ENCODE measurements at regions not wholly inside any gene's neighbourhood (a gene's known extent, or its start where the extent isn't known, plus 50 kb on each side); places are given as distances from the start of the nearest gene placed in this dataset.

DNA sequence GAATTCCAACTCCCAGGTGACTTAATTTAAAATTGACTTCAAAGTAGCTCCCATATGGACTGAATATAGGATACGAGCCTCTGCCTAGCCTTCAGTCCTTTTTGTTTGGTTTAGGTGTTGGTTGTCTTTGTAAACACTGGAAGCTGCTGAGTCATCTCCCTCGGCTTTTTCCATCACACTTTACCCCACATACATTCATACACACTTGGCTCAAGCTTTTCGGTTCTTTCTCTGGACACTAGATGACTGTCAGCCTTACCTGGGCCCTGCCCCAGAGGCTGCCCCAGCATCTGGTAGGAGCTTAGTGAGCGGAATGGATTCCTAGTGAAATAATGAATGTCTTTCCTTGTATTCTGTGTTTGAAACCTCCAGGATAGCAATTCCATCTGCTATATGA lies 201.5 kb upstream of the IL12A start:
- H2AFZ ChIP-seq (ENCODE audit: low read depth, low read length, severe bottlenecking), result no peak overlapping the region
- no peak overlapping the region for H3K4me2 ChIP-seq (ENCODE audit: low read depth, low read length, poor library complexity, severe bottlenecking)
- H3K27ac ChIP-seq (ENCODE audit: low read depth, low read length), result no peak overlapping the region
- H3K27me3 ChIP-seq (ENCODE audit: low read length), result no peaks in the 10 kb centered on the region
- no peaks in the 10 kb centered on the region for H3K9me2 ChIP-seq (replicated peaks; ENCODE audit: insufficient read depth, low read length)
- H3K9me3 ChIP-seq (ENCODE audit: insufficient read depth, low read length), result no peaks in the 10 kb centered on the region
- no peaks in the 10 kb centered on the region for H4K20me1 ChIP-seq (ENCODE audit: low read depth, low read length)
- TF ChIP-seq CTCF (IDR thresholded peaks at IDR 0.05; ENCODE audit: insufficient read depth, low read length, poor library complexity, severe bottlenecking) (no peak), EZH2phosphoT487 (conservative IDR thresholded peaks at IDR 0.05; ENCODE audit: low read length) (no peak)
- no peak overlapping the region for H3K9ac ChIP-seq (ENCODE audit: low read length)
- no peaks in the 10 kb centered on the region for H3K36me3 ChIP-seq (ENCODE audit: low read length)
- H3F3A ChIP-seq (ENCODE audit: insufficient read depth), result no peaks in the 10 kb centered on the region
- H3K79me2 ChIP-seq (ENCODE audit: insufficient read depth, low read length), result no peaks in the 10 kb centered on the region
- H3K4me3 ChIP-seq (ENCODE audit: insufficient read depth, low read length, poor library complexity, severe bottlenecking), result no peak overlapping the region

- Histone ChIP-seq H3F3A (ENCODE audit: insufficient read depth) (no peaks in the 10 kb centered on the region), H4K20me1 (ENCODE audit: low read depth, low read length) (no peaks in the 10 kb centered on the region), H3K79me2 (ENCODE audit: insufficient read depth, low read length) (no peaks in the 10 kb centered on the region), H3K27ac (ENCODE audit: low read depth, low read length) (no peak overlapping the region), H3K4me3 (ENCODE audit: insufficient read depth, low read length, poor library complexity, severe bottlenecking) (no peak overlapping the region), H3K9me3 (ENCODE audit: insufficient read depth, low read length) (no peaks in the 10 kb centered on the region), H3K9ac (ENCODE audit: low read length) (no peak overlapping the region), H3K4me2 (ENCODE audit: low read depth, low read length, poor library complexity, severe bottlenecking) (no peak overlapping the region), H3K27me3 (ENCODE audit: low read length) (no peaks in the 10 kb centered on the region), H3K9me2 (replicated peaks; ENCODE audit: insufficient read depth, low read length) (no peaks in the 10 kb centered on the region), H2AFZ (ENCODE audit: low read depth, low read length, severe bottlenecking) (no peak overlapping the region), H3K36me3 (ENCODE audit: low read length) (no peaks in the 10 kb centered on the region)
- no peak for TF ChIP-seq CTCF (IDR thresholded peaks at IDR 0.05; ENCODE audit: insufficient read depth, low read length, poor library complexity, severe bottlenecking)
Measured at GRCh38 chr3:159787794-159788205, 200.8 kb upstream of the IL12A start.

GRCh38 chr3:159788291-159788690 lies 200.3 kb upstream of the IL12A start:
- Histone ChIP-seq H3K36me3 (ENCODE audit: low read length) (no peaks in the 10 kb centered on the region), H3K4me2 (ENCODE audit: low read depth, low read length, poor library complexity, severe bottlenecking) (no peak overlapping the region), H2AFZ (ENCODE audit: low read depth, low read length, severe bottlenecking) (no peak overlapping the region), H4K20me1 (ENCODE audit: low read depth, low read length) (no peaks in the 10 kb centered on the region), H3K27ac (ENCODE audit: low read depth, low read length) (no peak overlapping the region), H3F3A (ENCODE audit: insufficient read depth) (no peaks in the 10 kb centered on the region), H3K79me2 (ENCODE audit: insufficient read depth, low read length) (no peaks in the 10 kb centered on the region), H3K9me2 (replicated peaks; ENCODE audit: insufficient read depth, low read length) (no peaks in the 10 kb centered on the region), H3K4me3 (ENCODE audit: insufficient read depth, low read length, poor library complexity, severe bottlenecking) (no peak overlapping the region), H3K27me3 (ENCODE audit: low read length) (no peaks in the 10 kb centered on the region), H3K9me3 (ENCODE audit: insufficient read depth, low read length) (no peaks in the 10 kb centered on the region), H3K9ac (ENCODE audit: low read length) (no peak overlapping the region)
- no peak for TF ChIP-seq CTCF (IDR thresholded peaks at IDR 0.05; ENCODE audit: insufficient read depth, low read length, poor library complexity, severe bottlenecking)
- TF ChIP-seq EZH2phosphoT487 (conservative IDR thresholded peaks at IDR 0.05; ENCODE audit: low read length), result no peak

DNA sequence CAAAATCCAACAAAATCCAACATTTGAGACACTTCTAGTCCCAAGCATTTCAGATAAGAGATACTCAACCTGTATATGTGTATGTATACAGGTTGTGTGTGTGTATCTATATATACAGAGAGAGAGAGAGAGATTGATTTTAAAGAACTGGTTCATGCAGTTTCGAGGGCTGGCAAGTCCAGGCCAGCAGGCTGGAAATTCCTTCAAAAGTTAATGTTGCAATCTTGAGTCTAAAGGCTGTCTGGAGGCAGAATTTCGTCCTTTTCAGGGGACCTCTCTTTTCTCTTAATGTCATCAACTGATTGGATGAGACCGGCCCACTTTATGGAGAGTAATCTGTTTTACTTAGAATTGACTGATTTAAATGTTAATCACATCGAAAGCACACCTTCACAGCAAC lies 199.6 kb upstream of the IL12A start:
- no peak for TF ChIP-seq CTCF (IDR thresholded peaks at IDR 0.05; ENCODE audit: insufficient read depth, low read length, poor library complexity, severe bottlenecking)
- TF ChIP-seq EZH2phosphoT487 (conservative IDR thresholded peaks at IDR 0.05; ENCODE audit: low read length), result no peak
- Histone ChIP-seq H3K36me3 (ENCODE audit: low read length) (no peaks in the 10 kb centered on the region), H3K4me2 (ENCODE audit: low read depth, low read length, poor library complexity, severe bottlenecking) (no peak overlapping the region), H3K9me3 (ENCODE audit: insufficient read depth, low read length) (no peaks in the 10 kb centered on the region), H3F3A (ENCODE audit: insufficient read depth) (no peaks in the 10 kb centered on the region), H3K79me2 (ENCODE audit: insufficient read depth, low read length) (no peaks in the 10 kb centered on the region), H4K20me1 (ENCODE audit: low read depth, low read length) (no peaks in the 10 kb centered on the region), H3K27me3 (ENCODE audit: low read length) (no peaks in the 10 kb centered on the region), H3K4me3 (ENCODE audit: insufficient read depth, low read length, poor library complexity, severe bottlenecking) (no peak overlapping the region), H2AFZ (ENCODE audit: low read depth, low read length, severe bottlenecking) (no peak overlapping the region), H3K9ac (ENCODE audit: low read length) (no peak overlapping the region), H3K27ac (ENCODE audit: low read depth, low read length) (no peak overlapping the region), H3K9me2 (replicated peaks; ENCODE audit: insufficient read depth, low read length) (no peaks in the 10 kb centered on the region)

Data from SU-DHL-6 (cell line).